ENCODE measurements at regions not wholly inside any gene's neighbourhood (a gene's known extent, or its start where the extent isn't known, plus 50 kb on each side); places are given as distances from the start of the nearest gene placed in this dataset.

DNA sequence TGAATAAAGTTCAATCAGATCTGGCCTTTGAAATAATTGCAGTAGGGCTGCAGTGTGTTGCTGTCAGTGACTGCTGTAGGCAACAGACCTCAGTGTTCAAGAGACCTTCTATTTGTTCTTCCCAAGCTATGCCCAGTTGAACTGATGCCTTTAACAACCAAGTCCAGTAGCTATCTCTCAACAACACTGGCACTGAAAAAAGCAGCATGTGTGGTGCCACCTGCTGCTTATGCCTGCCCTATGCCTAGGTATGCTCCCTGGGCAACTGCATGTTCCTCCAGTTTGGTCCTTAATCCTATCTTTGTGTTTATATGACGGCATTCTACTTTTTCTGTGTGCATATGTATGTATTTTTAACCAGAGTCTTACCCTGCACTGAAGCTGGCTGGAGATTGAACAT, 523.9 kb upstream of the MEX3C start:
- no peak overlapping the region for H3K4me3 ChIP-seq (ENCODE audit: low read depth, low read length)
- no peak for TF ChIP-seq CTCF (IDR thresholded peaks at IDR 0.05; ENCODE audit: borderline replicate concordance, insufficient read depth, low read depth, low read length)

DNA sequence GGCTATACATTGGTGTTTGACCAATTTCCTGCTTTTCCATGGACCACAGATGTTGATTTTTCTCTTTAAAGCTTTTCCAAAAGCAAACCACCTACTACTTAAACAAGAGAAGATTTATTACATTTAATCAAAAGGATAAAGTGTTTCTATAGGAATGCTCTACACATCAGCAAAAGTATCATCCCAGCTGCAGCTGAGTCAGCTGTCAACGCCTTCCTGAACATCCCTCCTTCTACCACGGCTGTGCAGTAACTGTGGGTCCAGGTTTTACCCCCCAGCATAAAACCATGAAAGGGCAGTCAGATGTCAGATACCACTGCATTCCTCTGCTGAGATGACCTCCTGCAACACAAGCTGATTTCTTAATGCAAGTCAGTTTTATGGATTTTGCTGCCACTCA, 524.5 kb upstream of the MEX3C start:
- no peak overlapping the region for H3K4me3 ChIP-seq (ENCODE audit: low read depth, low read length)
- no peak for TF ChIP-seq CTCF (IDR thresholded peaks at IDR 0.05; ENCODE audit: borderline replicate concordance, insufficient read depth, low read depth, low read length)

- TF ChIP-seq CTCF (IDR thresholded peaks at IDR 0.05; ENCODE audit: borderline replicate concordance, insufficient read depth, low read depth, low read length): no peak
- H3K4me3 ChIP-seq (ENCODE audit: low read depth, low read length): no peak overlapping the region
Observed at GRCh38 chr18:51724790-51725721, 527.6 kb upstream of the MEX3C start.

GRCh38 chr18:51726614-51727013, 529.1 kb upstream of the MEX3C start:
- no peak overlapping the region for H3K4me3 ChIP-seq (ENCODE audit: low read depth, low read length)
- TF ChIP-seq CTCF (IDR thresholded peaks at IDR 0.05; ENCODE audit: borderline replicate concordance, insufficient read depth, low read depth, low read length): no peak

- no peak overlapping the region for H3K4me3 ChIP-seq (ENCODE audit: low read depth, low read length)
- no peak for TF ChIP-seq CTCF (IDR thresholded peaks at IDR 0.05; ENCODE audit: borderline replicate concordance, insufficient read depth, low read depth, low read length)
Observed at GRCh38 chr18:51727780-51728179, 530.3 kb upstream of the MEX3C start.

DNA sequence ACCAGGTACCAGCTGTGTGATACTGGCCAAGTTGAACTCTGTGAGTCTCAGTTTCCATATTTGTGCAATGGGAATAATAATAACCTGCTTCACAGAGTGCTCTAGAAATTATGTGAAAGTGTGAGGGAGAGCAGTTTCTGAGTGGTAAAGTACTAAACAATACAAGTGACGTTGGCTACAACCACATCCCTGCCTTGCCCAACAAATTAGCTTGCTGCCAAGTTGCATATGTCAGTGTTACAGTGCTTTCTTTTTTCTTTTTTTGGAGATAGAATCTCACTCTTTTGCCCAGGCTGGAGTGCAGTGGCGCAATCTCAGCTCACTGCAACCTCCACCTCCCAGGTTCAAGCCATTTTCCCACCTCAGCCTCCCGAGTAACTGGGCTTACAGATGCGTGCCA, 533.6 kb upstream of the MEX3C start:
- no peak for TF ChIP-seq CTCF (IDR thresholded peaks at IDR 0.05; ENCODE audit: borderline replicate concordance, insufficient read depth, low read depth, low read length)
- H3K4me3 ChIP-seq (ENCODE audit: low read depth, low read length): no peak overlapping the region

GRCh38 chr18:51734576-51734975, 537.1 kb upstream of the MEX3C start:
- TF ChIP-seq CTCF (IDR thresholded peaks at IDR 0.05; ENCODE audit: borderline replicate concordance, insufficient read depth, low read depth, low read length): no peak
- no peak overlapping the region for H3K4me3 ChIP-seq (ENCODE audit: low read depth, low read length)
